GM21825 (cell line): ENCODE measurements at regions not wholly inside any gene's neighbourhood (a gene's known extent, or its start where the extent isn't known, plus 50 kb on each side); places are given as distances from the start of the nearest gene placed in this dataset.
"Not testable (repeated sequence)": the region's sequence is repeated elsewhere in the genome, so short reads cannot be mapped to it uniquely, and the experiment has no call there.

Experiments used
- ATAC-seq: cut with Tn5 transposase; IDR thresholded peaks from one replicate; pipeline ENCODE4 v1.9.1; 2021; ENCODE audit warnings: mild to moderate bottlenecking, moderate library complexity; ENCODE audit not compliant: unreplicated experiment

DNA sequence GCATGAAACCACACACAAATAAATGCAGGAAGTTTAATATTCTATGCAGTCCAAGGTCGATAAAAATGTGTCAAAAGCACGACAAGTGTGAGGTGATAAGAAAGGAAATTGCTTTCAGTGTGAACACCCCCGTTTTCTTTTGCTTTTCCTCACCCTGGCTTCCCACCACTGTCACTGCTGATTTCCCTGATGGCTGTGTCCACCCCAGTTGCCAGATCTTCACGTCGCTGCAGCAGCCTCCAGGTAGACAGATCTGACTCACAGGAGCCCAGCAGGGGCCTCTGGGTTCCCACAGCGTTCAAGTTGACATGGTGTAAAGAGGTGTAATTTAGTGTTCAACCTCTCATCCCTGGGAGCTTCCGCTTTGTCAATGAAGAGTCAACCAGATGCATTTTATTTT lies 128.0 kb upstream of the TACR1 start:
- no peak for ATAC-seq

DNA sequence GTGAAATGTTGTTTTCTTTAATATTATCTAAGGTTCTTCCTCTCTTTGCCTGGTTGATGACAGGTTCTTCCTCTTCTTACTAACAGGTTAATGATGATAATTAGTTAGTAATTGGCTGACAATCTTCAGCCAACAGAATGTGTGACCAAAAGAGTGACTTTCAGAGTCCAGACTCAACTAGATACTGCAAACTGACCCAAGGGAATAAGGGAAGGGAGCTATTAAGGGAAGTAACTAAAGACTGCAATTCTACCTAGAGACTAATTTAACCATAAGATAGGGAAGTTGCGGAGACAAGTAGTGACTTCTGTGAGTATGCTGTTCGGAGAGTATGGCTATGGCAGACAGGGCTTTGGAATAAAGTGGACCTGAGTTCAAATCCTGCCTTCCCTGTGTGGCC lies 127.3 kb upstream of the TACR1 start:
- no peak for ATAC-seq

DNA sequence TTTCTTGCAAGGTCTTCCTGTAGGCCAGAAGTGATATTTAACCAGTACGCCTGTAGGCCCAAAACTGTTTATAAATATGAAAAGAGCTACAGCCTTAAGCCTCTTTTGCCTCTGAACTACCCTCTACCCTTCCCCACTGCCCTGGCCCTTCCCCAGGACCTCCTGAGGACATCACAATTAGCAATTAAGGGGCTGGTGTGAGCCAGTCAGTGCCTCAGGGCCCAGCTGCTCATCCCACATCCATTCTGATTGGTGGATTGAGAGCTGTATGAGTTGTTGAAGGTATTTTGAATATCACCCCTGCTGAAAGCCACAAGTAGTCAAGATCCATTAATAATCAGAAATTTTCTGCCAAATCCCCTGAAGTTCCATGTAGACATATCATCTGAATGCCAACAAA lies 126.3 kb upstream of the TACR1 start:
- ATAC-seq, result no peak

DNA sequence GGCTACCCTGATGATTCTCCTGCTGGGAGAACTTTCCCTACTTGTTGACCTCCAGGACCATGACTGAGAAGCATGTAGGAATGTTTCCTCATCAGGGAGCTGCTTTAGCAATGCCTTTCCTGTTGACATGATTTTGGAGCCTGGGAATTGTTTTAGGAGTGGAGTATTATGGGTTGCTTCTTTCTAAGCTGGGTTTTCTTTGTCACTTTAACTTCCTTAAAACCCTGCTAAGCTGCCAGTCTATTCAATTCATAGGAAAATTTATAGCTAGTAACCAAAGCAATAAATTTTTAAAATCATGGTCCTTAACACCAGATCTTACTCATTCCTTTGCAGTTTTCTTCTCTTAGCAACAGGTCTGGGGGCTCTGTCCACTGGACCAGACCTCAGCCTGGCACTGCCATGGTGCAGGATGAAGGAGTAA lies 125.6 kb upstream of the TACR1 start:
- ATAC-seq, result no peak

DNA sequence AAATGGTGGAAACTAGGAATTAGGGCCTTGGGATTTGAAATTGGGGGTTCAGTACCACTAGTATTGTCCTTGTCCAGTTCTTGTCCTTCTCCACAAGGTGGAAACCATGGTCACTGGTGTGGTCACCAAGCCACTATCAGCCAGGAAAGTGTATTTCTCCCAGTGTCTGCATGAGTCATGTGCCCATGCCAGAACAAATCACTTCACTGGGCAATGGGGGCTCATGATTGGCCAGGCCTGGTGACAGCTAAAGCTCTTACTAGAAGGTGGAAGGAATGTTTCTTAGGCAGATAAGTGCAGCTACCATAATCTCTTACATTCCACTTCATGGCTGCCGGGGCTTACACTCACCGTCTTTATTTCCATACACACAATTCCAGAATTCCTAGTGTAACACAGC lies 124.8 kb upstream of the TACR1 start:
- no peak for ATAC-seq

DNA sequence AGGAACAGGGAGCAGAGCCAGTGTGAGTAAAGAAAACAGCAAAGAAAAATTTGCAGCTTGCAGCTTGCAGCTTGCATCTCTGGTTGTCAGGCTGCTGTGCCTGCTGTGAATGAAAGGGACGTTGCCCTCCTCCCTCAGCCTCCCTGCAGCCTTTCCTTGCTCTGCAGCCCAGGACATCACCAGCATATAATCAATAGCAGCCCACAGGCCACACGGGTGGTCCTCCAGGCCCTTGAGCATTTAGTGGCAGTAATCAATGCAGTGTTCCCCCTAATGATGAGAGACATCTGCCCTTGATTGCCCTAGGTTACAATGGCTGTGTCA lies 122.2 kb upstream of the TACR1 start:
- ATAC-seq, result no peak

DNA sequence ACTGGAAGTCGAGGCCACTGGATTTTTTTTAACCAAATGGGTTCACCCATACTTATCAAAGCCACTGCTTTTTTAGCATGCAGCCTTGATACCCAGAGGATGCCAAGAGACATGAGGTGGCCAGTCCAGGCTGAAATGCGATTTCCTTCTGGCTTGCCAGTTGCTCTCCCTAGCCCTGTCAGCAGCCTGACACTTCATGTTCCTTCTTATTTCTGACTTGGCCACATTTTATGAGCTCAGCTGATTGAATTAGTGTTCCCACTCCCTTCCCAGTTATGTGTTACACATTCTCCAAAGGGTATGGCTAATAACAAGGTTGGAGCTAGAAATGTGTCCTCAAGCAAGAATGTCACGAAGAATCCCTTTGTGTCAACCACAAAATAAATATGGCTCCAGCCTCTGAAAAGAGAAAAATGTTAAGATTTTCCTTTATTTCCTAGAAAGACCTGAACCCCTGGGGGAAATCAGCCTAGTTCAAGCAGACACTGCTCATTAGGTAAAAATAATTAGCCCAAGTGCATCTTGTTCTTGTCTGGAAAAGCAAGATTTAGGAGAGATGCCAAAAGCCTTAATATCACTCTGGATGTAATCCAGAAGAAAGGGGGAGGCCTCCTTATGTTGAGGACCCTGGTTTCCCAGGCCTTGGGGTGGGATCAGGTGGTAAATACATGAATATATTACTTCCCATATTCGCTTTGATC lies 121.7 kb upstream of the TACR1 start:
- ATAC-seq, result no peak

DNA sequence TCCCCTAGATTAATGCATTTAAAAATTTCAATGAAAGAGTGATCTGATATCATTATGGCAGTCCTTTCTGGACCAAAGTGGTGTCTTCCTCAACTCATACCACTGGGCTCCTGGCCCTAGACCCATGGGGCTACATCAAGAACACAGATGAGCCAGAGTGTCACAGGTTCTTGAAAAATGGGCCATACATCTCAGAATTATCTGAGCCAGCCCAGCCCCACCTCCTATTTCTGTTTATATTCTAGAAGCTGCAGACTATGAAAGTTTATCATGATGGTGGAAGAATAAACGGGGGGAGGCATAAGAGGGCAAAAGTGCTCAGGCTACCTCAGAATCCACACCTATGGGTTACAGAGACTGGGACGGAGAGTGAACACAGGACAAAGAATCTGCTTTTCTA lies 120.6 kb upstream of the TACR1 start:
- no peak for ATAC-seq

DNA sequence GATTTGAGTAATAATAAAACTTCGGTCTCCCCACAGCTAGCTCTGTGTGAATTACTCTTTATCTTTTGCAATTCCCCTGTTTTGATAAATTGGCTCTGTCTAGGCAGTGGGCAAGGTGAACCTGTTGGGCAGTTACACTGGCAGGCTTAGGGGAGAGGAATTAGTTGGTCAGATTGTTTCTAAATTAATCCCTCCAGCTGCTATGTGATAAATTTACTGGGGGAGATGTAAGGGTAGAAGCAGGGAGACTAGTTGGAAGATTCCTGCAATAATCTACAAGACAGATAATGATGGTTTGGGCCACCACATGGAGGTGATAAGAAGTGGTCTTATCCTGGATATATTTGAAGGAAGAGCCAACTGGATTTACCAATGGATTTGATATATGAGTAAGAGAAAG lies 118.5 kb upstream of the TACR1 start:
- no peak for ATAC-seq

DNA sequence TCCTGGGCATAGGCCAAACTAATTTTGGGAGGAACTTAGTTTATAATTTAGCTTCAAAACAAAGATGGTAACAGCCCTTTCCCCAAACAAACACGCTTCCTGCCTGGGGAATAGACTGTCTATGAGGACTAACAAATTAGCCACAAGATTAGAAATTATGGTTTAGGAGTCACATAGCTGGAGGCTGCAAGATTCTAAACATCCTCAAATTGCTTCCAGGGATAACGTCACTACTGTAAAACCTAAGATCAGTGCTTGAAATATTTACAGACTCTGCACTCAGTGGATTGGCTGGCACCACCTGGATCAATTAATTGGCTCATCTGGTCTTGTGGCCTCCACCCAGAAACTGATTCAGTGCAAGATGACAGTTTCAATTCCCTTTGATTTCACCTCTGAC lies 118.0 kb upstream of the TACR1 start:
- no peak for ATAC-seq

DNA sequence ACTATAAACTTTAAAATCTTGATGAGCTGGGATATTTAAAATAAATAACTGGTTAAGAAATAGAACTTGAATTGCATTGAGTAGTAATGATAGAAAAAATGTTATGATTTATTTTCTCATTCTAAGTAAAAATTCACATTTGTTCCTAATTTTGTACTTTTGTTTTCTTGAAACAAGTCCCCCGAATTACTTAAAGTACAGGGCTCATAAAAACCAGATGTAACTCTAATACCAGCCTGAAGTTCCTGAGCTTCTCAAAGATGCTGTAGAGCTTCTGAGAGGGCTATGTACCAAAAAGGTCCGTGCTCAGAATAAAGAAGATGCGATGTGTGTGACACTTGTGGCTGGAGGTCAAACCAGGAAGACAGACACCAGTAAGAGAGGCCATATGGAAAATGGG lies 116.1 kb upstream of the TACR1 start:
- ATAC-seq, result no peak

DNA sequence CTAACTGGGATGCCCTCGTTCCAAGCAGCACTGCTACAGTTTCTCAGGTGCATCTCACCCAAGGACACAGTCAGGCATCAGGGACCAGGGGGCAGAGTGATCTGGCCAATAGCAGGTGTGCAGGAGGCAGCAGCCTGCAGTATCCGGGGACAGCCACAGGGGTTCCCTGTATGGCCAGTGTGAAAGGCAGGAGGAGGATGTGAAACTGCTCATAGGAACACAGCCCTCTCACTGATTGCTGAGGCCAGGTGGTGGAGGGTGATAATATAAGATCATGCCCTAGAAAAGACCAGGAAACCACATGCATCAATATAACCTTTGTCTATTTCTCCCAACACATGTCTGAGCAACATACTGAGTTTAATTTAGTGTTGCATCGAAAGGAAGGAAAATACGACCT lies 112.7 kb upstream of the TACR1 start:
- peak; percentile 100 for ATAC-seq

DNA sequence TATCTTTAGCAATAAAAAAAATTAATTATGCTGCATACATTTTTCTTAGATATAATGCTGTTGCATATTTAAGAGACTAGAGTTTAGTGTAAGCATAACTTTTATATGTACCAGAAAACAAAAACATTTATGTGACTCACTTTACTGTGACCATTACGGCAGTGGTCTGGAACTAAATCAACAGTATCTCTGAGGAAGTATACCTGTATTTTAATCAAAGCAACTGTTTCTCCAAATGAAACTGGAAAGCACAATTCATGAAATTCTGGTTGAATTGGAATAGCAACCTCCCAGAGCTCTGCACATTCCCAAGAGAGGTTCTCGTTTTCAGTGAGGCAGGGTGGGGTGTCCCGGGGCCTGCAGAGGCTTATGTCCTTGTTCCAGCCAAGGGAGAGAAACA lies 112.2 kb upstream of the TACR1 start:
- ATAC-seq, result no peak

DNA sequence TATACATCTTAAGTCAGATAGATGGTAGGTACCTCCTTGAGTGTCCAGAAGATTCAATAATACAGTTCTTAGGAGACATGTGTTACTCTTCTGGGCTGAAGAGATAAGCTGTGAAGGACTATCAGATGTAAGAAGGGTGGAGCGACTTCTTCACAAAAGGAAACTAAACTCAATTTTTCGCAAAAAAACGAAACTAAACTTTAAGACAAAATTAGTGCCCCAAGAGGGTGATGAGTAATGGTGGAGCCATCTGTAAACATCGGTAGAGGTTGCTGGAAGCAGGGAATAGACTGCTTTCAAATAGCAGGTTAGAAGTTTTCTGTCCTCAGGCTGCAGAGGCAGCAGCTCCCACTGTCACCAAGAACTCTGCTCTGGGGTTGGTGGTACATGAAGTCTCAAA lies 111.6 kb upstream of the TACR1 start:
- ATAC-seq, result no peak

DNA sequence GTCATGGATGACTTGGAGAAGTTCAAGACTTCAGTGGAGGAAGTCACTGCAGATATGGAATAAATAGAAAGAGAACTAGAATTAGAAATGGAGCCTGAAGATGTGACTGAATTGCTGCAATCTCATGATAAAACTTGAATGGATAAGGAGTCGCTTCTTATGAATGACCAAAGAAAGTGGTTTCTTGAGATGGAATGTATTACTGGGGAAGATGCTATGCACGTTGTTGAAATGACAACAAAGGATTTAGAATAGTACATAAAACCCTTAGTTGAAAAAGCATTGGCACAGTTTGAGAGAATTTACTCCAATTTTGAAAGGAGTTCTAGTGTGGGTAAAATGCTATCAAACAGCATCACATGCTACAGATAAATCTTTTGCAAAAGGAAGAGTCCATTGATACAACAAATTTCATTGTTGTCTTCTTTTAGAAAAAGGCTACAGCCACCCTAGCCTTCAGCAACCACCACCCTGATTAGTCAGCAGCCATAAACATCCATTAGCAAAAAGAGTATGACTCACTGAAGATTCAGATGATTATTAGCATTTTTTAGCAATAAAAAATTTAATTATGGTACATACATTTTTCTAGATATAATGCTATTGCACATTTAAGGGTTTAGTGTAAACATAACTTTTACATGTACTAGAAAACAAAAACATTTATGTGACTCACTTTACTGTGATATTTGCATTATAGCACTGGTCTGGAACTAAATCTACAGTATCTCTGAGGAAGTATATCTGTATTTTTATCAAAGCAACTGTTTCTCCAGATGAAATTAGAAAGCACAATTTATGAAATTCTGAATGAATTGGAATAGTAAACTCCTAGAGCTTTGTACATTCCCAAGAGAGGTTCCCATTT lies 110.5 kb upstream of the TACR1 start:
- ATAC-seq, result no peak

DNA sequence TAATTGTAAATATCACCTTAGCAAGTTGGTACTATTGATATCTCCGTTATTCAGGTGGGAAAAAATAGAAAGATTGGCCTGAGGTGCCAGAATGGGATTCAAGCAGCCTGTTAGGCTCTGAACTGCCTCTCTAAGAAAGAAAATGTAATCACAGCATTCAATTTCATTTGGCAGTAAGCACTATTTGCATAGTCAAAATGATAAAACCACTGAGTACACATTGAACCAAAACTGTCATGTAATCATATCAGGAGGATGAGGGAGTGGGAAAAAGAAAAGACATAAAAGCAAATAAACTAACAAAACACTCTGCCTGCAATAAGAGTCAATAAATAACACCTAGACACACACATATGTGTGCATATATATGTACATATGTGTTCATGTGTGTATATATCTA lies 103.9 kb upstream of the TACR1 start:
- ATAC-seq, result no peak

DNA sequence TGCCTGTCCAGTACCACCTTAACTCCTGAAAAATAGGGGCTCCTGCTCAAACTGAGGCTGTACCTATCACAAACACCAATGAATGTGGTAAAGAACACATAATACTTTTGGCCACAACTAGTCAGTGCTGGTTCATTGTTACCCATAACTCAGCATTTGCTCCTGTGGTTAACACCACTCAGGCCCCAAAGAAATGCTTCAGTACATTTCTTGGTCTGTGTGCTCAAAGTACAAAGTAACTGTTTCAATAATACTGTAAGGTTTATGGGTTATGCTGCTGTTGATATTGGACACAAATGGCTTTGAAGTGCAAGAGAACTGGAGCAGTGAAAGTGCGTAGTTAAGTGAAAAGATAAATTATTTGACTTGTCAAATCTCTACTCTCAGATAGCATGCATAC lies 95.0 kb upstream of the TACR1 start:
- ATAC-seq, result no peak

DNA sequence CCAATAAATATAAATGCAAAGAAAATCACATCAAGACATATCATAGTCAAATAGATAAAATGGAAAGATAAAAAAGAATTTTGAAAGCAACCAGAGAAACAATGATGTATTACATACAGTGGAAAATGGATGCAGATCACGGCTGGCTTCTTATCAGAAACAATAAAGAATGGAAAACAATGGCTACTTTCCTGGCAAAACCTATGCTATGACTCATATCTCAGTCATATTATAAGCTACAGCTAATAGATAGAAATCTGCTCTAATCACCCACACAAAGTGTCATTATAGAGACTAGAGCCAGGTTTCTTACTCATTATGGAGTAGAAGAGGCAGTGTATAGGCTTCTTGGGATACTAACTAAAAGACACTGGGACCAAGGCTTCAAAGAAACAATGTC lies 93.5 kb upstream of the TACR1 start:
- ATAC-seq, result no peak

DNA sequence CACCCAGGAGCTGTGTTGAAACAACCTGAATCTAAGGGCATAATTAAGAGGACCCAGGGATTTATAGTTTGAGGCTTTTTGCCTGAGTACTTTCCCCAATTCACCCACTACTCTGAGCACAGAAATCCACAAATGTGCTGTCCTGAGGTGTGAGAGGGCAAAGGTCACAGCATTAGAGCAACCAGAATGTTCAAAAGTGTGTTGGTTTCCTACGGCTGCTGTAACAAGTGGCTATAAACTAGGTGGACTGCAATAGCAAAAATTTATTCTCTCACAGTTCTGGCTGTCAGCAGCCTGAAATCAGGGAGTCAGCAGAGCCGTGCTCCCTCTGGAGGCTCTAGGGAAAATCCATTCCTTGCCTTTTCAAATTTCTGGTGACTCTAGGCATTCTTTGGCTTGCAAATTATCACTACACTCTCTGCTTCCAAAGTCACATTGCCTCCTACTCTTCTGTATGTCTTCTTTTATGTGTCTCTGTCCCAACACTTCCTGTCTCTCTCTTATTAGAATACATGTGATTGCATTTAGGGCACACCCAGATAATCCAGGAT lies 91.4 kb upstream of the TACR1 start:
- no peak for ATAC-seq

DNA sequence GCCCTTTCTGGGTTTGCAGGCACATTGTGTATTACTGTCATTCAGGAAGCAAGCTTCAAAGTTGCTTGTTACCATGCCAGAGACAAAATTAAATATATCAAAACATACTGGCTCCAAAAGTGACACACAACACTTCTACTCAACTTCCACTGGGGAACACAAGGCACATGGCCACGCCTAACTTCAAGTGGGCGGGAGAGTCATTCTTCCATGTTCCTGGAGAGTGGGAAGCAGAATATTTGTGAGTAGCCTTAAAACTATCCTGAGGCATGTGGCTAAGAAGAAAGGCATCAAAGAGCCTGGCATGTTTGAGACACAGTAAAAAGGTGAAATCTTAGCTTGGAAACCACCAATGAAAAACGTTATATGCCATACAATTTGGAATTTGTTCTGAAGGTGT lies 90.5 kb upstream of the TACR1 start:
- no peak for ATAC-seq

DNA sequence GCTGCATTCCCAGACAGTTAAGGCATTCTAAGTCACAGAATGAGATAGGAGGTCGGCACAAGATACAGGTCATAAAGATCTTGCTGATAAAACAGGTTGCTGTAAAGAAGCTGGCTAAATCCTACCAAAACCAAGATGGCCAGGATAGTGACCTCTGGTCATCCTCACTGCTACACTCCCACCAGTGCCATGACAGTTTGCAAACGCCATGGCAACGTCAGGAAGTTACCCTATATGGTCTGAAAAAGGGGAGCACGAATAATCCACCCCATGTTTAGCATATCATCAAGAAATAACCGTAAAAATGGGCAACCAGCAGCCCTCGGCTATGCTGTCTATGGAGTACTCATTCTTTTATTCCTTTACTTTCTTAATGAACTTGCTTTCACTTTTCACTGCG lies 89.9 kb upstream of the TACR1 start:
- not testable (repeated sequence) for ATAC-seq

DNA sequence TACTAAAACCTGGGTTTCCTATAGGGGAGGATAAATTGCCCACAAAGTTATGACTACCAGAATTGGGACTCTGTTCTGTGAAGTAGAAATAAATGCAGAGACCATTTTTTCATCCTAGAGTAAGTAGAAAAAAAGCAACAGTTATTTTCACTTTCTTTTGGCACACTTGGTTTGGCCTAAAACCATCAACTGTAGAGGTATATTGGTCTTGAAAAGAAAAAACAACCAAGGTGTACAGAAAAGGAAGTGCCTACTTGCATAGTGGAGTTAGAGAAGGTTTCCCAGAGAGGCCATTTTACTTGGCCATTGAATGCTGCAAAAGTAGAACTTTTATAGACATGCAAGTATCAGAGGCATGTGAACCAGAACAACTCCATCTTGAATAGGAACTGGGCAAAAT lies 89.4 kb upstream of the TACR1 start:
- ATAC-seq, result no peak
